ENCODE measurements at regions not wholly inside any gene's neighbourhood (a gene's known extent, or its start where the extent isn't known, plus 50 kb on each side); places are given as distances from the start of the nearest gene placed in this dataset.

DNA sequence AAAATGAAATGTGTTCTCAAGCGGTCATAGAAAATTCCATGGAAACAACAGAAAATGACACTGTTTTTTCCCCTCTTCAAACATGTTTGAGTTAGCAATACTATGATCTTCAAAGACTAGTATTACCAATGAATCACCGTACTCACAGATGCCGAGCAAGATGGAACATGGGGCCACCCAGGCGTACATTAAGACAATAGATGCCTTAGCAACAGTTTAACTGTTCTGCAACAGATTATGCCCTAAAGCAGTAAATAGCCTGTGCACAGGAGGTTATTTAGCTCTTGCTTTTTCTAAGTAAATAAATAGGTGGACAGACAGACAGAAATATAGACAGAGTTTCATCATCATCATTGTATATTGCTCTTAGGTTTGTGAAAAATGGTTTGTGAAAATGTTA lies 284.0 kb upstream of the DEFB112 start:
- no peaks in the 10 kb centered on the region for H3K4me1 Mint-ChIP-seq (ENCODE audit: unreplicated experiment)
- no peak overlapping the region for H3K27ac Mint-ChIP-seq
- no peaks in the 10 kb centered on the region for H3K27me3 Mint-ChIP-seq
- no peak overlapping the region for H3K4me3 Mint-ChIP-seq
- DNase-seq (ENCODE audit: extremely low spot score, unreplicated experiment): no peak
- no peaks in the 10 kb centered on the region for H3K9me3 Mint-ChIP-seq
- no peak for TF ChIP-seq CTCF (conservative IDR thresholded peaks at IDR 0.05)
- no peaks in the 10 kb centered on the region for H3K36me3 Mint-ChIP-seq

DNA sequence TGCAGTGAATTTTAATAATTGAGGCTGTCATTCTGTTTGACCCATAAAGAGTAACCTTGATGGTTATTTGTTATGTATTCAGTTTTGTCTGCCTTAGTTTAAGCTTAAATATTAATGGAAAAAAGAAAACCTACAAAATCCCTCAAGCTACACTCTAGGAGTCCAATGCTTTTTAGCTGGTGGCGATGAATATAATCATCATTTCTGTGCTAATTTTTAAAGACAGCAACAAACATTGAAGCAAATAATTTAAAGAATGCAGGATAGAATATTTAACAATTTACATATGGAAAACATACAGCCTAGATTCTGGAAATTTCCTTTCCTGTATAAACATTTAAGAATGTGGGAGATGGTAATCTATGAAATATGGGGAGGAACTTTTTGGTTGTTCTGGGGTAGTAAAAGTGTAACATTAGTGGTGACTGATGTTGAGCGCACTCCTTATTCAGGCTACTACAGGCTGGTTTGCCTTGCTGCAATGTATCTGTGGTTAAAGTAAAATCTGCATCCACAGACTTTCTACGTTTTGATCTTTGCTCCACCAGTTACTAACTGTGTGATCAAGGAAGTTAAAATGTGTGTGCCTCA lies 287.9 kb upstream of the DEFB112 start:
- no peak for DNase-seq (ENCODE audit: extremely low spot score, unreplicated experiment)
- no peak overlapping the region for H3K27ac Mint-ChIP-seq
- no peaks in the 10 kb centered on the region for H3K4me1 Mint-ChIP-seq (ENCODE audit: unreplicated experiment)
- H3K4me3 Mint-ChIP-seq: no peak overlapping the region
- H3K36me3 Mint-ChIP-seq: no peaks in the 10 kb centered on the region
- TF ChIP-seq CTCF (conservative IDR thresholded peaks at IDR 0.05): no peak
- H3K27me3 Mint-ChIP-seq: no peaks in the 10 kb centered on the region
- H3K9me3 Mint-ChIP-seq: no peaks in the 10 kb centered on the region

DNA sequence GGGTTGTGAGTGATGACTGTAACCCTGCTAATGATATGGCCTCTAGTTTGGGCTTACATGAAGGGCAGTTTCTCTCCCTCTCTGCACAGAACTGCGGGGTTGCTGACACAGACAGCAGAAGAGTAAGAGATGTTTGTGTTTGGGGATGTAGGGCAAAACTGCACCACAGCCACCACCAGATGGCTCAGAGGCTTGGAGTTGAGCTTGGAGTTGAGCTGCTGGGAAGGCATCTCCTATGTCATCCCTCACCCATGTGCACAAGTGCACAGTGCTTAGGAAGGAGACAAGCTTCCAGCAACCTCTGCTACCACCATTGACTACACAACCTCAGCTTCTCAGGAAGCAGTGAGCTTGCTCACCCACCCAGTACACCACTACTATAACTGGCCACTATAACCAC lies 303.9 kb upstream of the DEFB112 start:
- Mint-ChIP-seq H3K4me1 (ENCODE audit: unreplicated experiment) (no peaks in the 10 kb centered on the region), H3K27me3 (no peaks in the 10 kb centered on the region), H3K27ac (no peak overlapping the region), H3K9me3 (no peaks in the 10 kb centered on the region), H3K4me3 (no peak overlapping the region), H3K36me3 (no peaks in the 10 kb centered on the region)
- no peak for DNase-seq (ENCODE audit: extremely low spot score, unreplicated experiment)
- TF ChIP-seq CTCF (conservative IDR thresholded peaks at IDR 0.05): no peak

DNA sequence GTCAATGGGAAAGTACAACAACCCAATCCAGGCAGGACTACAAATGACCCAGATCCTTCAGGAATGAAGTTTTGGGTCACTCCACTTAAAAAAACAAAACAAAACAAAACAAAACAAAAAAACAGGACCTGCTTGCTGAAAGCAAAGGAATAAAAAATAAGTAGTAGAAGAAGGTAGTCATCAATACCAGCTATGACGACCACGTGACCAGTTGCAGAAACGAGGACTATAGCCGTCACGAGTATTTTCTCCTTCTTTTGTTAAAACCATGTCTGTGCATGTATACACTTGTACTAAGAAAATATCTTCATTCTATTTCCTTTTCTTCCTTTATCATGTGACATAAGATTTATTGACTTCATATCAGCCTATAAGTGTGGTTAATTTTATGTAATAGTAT lies 308.4 kb upstream of the DEFB112 start:
- H3K27ac Mint-ChIP-seq: no peak overlapping the region

GRCh38 chr6:50361641-50362331 lies 312.1 kb upstream of the DEFB112 start:
- H3K4me3 Mint-ChIP-seq: no peak overlapping the region
- no peak for DNase-seq (ENCODE audit: extremely low spot score, unreplicated experiment)
- H3K9me3 Mint-ChIP-seq: no peaks in the 10 kb centered on the region
- no peaks in the 10 kb centered on the region for H3K27me3 Mint-ChIP-seq
- no peak overlapping the region for H3K27ac Mint-ChIP-seq
- TF ChIP-seq CTCF (conservative IDR thresholded peaks at IDR 0.05): no peak
- no peaks in the 10 kb centered on the region for H3K36me3 Mint-ChIP-seq
- no peaks in the 10 kb centered on the region for H3K4me1 Mint-ChIP-seq (ENCODE audit: unreplicated experiment)

More for the DNA sequence above, 308.4 kb upstream of the DEFB112 start:
- no peaks in the 10 kb centered on the region for H3K27me3 Mint-ChIP-seq
- no peaks in the 10 kb centered on the region for H3K36me3 Mint-ChIP-seq
- no peaks in the 10 kb centered on the region for H3K9me3 Mint-ChIP-seq
- TF ChIP-seq CTCF (conservative IDR thresholded peaks at IDR 0.05): no peak
- no peaks in the 10 kb centered on the region for H3K4me1 Mint-ChIP-seq (ENCODE audit: unreplicated experiment)
- no peak for DNase-seq (ENCODE audit: extremely low spot score, unreplicated experiment)
- no peak overlapping the region for H3K4me3 Mint-ChIP-seq

Data from type B pancreatic cell (in vitro differentiated cells).